NCI-H748 (cell line): ENCODE measurements at regions not wholly inside any gene's neighbourhood (a gene's known extent, or its start where the extent isn't known, plus 50 kb on each side); places are given as distances from the start of the nearest gene placed in this dataset.
"Not testable (repeated sequence)": the region's sequence is repeated elsewhere in the genome, so short reads cannot be mapped to it uniquely, and the experiment has no call there.

Experiments used
- DNase-seq: peaks from one replicate; lab custom pipeline; 2025; ENCODE audit not compliant: unreplicated experiment; lab: John Stamatoyannopoulos, UW

GRCh38 chr2:228796386-228796785, 474.7 kb downstream of the PID1 start:
- DNase-seq, result no peak

- no peak for DNase-seq
These were observed 478.0 kb downstream of the PID1 start for GRCh38 chr2:228793116-228793515.

GRCh38 chr2:228786901-228787300, 484.2 kb downstream of the PID1 start:
- DNase-seq, result no peak

DNA sequence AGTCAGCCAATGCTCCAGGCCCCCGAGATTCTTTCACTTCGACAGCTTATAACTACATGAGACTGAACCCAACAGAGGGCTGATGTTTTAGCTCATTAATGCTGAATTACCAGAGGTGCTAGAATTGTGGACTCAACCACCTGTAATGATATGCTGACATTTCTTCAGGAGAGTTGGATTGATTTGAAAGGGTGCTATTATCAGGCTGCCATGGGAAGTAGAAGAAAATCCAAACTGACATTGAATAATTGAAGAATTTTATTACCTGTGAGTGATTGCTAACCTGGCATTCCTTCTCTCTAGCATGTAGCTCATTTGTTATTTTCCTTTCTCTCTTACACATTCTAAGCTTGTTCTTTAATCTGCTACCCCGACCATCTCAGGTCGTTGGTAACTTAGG, 488.8 kb downstream of the PID1 start:
- no peak for DNase-seq

DNA sequence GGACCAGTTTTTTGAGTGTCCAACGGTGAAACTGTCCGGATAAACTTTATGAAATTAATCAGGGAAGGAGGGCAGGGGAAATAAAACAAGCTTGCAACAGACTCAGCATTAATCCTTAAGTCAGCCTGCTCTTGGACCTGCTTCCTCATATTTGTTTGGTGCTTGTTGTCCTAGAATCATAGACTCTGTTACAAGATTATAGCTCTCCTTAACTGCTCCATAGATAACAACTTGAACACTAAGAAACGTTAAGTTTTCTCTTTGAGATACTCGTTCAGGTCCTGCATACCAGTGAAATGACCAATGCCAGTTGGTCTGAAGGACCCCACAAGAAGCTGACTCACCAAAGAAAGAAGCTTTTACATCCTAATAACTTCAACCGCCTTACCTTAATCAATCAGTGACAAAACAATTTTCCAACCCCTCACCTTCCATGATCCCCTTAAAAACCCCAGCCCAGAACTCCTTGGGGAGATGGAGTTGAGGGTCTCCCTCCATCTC, 493.2 kb downstream of the PID1 start:
- no peak for DNase-seq

GRCh38 chr2:228774548-228774947, 496.5 kb downstream of the PID1 start:
- DNase-seq, result no peak

GRCh38 chr2:228771774-228772173, 499.3 kb downstream of the PID1 start:
- DNase-seq, result no peak

- no peak for DNase-seq
These were observed 499.8 kb downstream of the PID1 start for GRCh38 chr2:228771315-228771714.

- DNase-seq, result no peak
These were observed 502.3 kb downstream of the PID1 start for GRCh38 chr2:228768818-228769217.

- DNase-seq, result not testable (repeated sequence)
These were observed 502.9 kb downstream of the PID1 start for GRCh38 chr2:228768141-228768540.

- DNase-seq, result no peak
These were observed 503.9 kb downstream of the PID1 start for GRCh38 chr2:228767196-228767595.

DNA sequence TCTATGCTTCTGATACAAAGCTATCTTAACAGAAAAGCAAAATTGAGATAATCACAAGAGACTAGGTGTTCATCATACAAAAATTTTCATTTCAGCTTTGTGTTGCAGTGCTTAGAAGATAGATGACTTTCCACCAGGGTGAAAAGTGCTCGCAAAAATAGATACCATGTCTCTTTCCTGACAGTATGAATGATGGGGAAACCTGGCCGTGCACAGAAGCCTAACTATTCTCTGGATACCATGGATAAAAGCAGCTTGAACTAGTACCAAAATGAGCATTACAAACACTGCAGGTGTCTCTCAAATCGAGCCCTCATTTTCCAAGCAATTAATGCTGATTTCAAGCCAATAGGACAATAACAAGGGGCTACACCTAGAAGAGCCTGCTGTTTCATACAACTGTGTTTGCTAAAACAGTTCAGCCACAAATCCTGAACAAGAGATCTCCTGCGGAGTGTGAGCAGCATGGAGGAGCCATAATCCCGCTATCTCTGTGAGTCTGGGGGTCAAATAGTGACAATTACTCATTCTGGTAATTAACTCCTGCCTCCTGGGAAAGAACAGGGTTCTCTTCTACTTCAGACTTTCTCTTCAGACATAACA, 507.6 kb downstream of the PID1 start:
- peak; percentile 92 for DNase-seq

GRCh38 chr2:228762565-228762964, 508.5 kb downstream of the PID1 start:
- DNase-seq, result no peak

DNA sequence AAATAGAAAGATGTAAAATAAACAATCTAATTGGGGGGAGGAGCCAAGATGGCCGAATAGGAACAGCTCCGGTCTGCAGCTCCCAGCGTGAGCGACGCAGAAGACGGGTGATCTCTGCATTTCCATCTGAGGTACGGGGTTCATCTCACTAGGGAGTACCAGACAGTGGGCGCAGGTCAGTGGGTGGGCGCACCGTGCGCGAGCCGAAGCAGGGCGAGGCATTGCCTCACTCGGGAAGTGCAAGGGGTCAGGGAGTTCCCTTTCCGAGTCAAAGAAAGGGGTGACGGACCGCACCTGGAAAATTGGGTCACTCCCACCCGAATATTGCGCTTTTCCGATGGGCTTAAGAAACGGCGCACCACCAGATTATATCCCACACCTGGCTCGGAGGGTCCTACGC, 515.4 kb downstream of the PID1 start:
- DNase-seq, result not testable (repeated sequence)

DNA sequence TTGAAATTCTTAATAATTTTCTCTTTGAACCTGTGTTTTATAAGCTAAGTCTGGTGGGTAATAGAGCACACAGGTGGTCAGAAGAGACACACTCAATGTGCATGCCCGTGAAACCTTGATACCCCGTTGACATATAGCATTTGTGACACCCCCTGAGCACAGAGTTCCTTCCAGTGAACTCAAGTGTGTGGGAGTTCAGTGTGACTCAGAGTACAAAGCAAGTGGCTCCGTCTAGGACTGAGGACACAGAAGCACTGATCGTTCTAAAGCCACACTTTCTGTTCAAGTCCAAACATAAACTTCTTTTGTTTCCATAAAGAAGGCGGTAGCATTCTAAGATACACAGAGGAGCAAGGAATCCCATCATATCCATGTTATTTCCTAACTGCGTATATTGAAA, 523.6 kb downstream of the PID1 start:
- no peak for DNase-seq

GRCh38 chr2:228738671-228739380, 532.3 kb downstream of the PID1 start:
- no peak for DNase-seq

DNA sequence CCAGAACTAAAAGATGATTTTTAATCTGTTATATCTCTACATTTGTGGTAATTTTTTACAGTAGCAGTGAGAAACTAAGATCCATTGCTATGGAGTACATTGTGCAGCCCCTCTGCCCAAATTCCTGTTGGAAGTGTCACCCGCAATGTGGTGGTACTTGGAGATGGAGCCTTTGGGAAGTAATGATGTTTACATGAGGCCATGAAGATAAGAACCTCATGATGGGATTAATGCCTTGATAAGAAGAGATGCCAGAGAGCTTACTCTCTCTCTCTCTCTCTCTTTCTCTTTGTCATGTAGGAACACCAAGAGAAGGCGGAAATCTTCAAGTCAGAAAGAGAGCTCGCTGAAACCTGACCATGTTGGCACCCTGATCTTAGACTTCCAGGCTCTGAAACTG, 535.4 kb downstream of the PID1 start:
- DNase-seq, result no peak

GRCh38 chr2:228731517-228731916, 539.6 kb downstream of the PID1 start:
- no peak for DNase-seq

- no peak for DNase-seq
These were observed 542.1 kb downstream of the PID1 start for GRCh38 chr2:228728961-228729360.

DNA sequence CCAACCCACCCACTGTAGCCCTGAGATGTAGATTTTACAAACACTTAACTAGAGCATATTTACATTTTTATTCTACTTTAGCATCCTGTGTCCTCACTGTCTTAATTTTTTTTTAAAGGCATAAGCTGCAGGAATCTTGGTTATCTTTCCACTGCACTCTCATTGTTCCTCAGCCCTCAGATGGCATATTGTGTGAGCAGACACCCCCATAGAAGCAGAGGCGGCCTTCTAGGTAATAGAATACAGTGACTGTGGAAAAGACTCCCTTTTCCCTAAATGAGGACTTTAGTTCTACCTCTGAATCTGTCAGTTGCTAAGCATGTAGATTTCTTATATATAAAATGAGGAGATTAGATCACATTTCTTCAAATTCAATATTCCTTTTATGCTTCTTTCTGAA, 543.5 kb upstream of the SPHKAP start:
- no peak for DNase-seq

DNA sequence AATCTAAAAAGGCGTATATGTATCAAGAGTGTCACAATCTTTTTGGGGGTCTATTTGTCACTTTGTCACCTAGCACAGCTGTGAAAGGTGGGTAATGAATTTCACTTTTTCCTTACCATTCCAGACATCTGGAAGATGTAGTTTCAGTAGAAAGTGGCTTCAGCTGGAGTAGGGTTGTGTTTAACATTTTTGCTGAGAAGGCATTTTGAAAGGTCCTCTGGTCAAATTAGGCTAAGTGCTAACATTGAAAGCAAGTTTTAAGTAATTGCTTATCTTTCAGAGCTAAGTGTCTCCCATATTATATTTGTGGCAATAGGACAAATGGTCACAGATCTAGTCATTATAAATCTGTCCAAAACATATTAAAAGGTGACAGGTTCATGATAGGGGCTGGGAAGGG, 542.1 kb upstream of the SPHKAP start:
- DNase-seq, result no peak

GRCh38 chr2:228722311-228722710, 540.8 kb upstream of the SPHKAP start:
- no peak for DNase-seq

DNA sequence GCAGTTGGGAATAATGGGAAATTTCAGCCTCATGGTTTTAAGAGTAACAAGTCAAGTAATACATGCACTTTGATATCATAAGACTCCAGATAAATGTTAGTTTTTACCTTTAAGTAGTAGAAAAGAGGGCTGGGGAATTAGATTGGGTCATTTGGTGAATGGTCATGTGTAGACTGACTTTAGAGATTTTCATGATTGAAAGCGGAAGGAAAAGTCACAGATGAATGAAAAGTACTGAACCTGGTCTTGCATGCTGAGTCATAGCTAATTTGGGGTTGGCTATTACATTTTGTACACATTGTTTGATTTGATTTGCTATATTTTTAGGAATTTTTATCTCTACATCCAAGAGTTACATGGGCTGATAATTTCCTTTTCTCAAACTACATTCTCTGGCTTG, 539.4 kb upstream of the SPHKAP start:
- no peak for DNase-seq
